Activated T-cell treated with anti-CD3 and anti-CD28 coated beads for 48 hours (primary cell): ENCODE measurements at regions not wholly inside any gene's neighbourhood (a gene's known extent, or its start where the extent isn't known, plus 50 kb on each side); places are given as distances from the start of the nearest gene placed in this dataset.

Source experiments
- DNase-seq: peaks from one replicate; pipeline ENCODE4 v3.0.0-alpha.2; 2020; ENCODE audit warnings: low read depth

- no peak for DNase-seq
These were observed 60.8 kb upstream of the GPR158 start for GRCh38 chr10:25114036-25114411.

DNA sequence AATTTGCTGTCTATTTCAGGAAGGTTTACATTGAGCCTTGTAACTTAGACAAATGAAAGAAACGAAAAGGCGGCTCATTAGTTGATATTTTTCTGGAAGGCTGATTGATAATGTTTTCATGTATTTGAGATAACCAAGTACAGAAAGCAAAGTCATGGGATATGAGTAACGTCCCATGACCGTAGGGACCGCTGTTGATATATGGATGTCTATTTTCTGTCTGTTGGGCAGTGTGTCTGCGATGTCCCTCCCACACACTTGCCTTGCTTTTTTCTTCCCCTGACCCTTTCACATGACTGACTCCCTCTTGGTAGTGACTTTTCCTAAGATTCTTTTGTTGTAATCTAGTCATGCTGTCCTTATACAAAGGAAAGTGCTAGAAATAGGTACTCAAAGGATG is 57.0 kb upstream of the GPR158 start:
- DNase-seq = no peak

- DNase-seq = no peak
These were observed 54.6 kb upstream of the GPR158 start for GRCh38 chr10:25120188-25120587.
